Adrenal gland (tissue), 5 donors: ENCODE measurements at regions not wholly inside any gene's neighbourhood (a gene's known extent, or its start where the extent isn't known, plus 50 kb on each side); places are given as distances from the start of the nearest gene placed in this dataset.

Experiments
- CTCF ChIP-seq, 6 experiments: fragments of 450-650 bp in 4 of 6; fragments of 200-600 bp in 2 of 6; sonication (generic) in 1 of 6; IDR thresholded peaks; 1 replicate in 5 of 6; 2 replicates in 1 of 6; pipeline versions ENCODE4 v1.5.1 to v1.8.0; 2016 to 2021; ENCODE audit warnings: antibody characterized with exemption in 6 of 6, mild to moderate bottlenecking in 2 of 6, moderate library complexity in 1 of 6
- POLR2A ChIP-seq, 2 donors: fragments of 450-650 bp; IDR thresholded peaks; one replicate each; pipeline ENCODE4 v1.6.1; 2017; ENCODE audit warnings: antibody characterized with exemption in 2 of 2, mild to moderate bottlenecking in 2 of 2, moderate library complexity in 1 of 2
- donor health status: DM: no; HTN: no; CAD: no.

GRCh38 chr6:48825501-48826151 lies 637.4 kb downstream of the MMUT start:
- TF ChIP-seq CTCF (IDR thresholded peaks at IDR 0.05) (no peak), POLR2A (IDR thresholded peaks at IDR 0.05) (no peak)
